WTC11 (cell line): ENCODE measurements at regions not wholly inside any gene's neighbourhood (a gene's known extent, or its start where the extent isn't known, plus 50 kb on each side); places are given as distances from the start of the nearest gene placed in this dataset.

ENCODE experiments used
- ATAC-seq: fragments of 200-7000 bp; cut with Tn5 transposase; 2 replicates; pipeline ENCODE4 v1.10.0; 2021; ENCODE audit warnings: mild to moderate bottlenecking, moderate library complexity
- CTCF ChIA-PET: fragments of 300-600 bp; sonication (Branson Sonifier 250); formaldehyde crosslinking; loops from one replicate; lab custom pipeline; 2021; ENCODE audit warnings: antibody characterized with exemption; lab: Charles Lee
- POLR2A ChIA-PET: fragments of 350-600 bp; sonication (Branson Sonifier 250); formaldehyde crosslinking; loops from one replicate; lab custom pipeline; 2021; ENCODE audit warnings: antibody characterized with exemption; lab: Charles Lee
- DNase-seq: peaks from one replicate; pipeline ENCODE4 v3.0.0; 2021; ENCODE audit warnings: low spot score
- H3K27ac Mint-ChIP-seq: 2 replicates; pipeline ENCODE4 v1.8.0; 2021; ENCODE audit warnings: mixed read lengths
- H3K27me3 Mint-ChIP-seq: 2 replicates; pipeline ENCODE4 v1.8.0; 2021; ENCODE audit warnings: low read depth, mild to moderate bottlenecking, moderate library complexity, mixed read lengths
- H3K36me3 Mint-ChIP-seq: 2 replicates; pipeline ENCODE4 v1.8.0; 2021; ENCODE audit warnings: mixed read lengths
- H3K4me1 Mint-ChIP-seq: 2 replicates; pipeline ENCODE4 v1.8.0; 2022; ENCODE audit warnings: mixed read lengths
- H3K4me3 Mint-ChIP-seq: 2 replicates; pipeline ENCODE4 v1.8.0; 2021; ENCODE audit warnings: mild to moderate bottlenecking, moderate library complexity, mixed read lengths
- H3K9me3 Mint-ChIP-seq: 2 replicates; pipeline ENCODE4 v1.8.0; 2021; ENCODE audit warnings: mixed read lengths
- AR ChIP-seq: fragments of 250-450 bp; sonication (Bioruptor Pico); IDR thresholded peaks from 2 replicates; pipeline ENCODE4 v1.9.0; 2021; ENCODE audit warnings: mild to moderate bottlenecking
- ATF3 ChIP-seq: sonication (generic); formaldehyde crosslinking; conservative IDR thresholded peaks from 2 replicates; pipeline ENCODE4 v1.8.1; 2022; ENCODE audit warnings: mild to moderate bottlenecking, missing genetic modification reagents
- CTCF ChIP-seq: fragments of 200-600 bp; IDR thresholded peaks from 2 replicates; pipeline ENCODE4 v1.8.0; 2022; ENCODE audit warnings: antibody characterized with exemption
- E2F4 ChIP-seq: sonication (generic); formaldehyde crosslinking; IDR thresholded peaks from 2 replicates; pipeline ENCODE4 v1.8.1; 2022; ENCODE audit warnings: low read depth, mild to moderate bottlenecking, moderate library complexity, missing genetic modification reagents, borderline replicate concordance
- ERG ChIP-seq: fragments of 250-450 bp; sonication (Bioruptor Pico); IDR thresholded peaks from 2 replicates; pipeline ENCODE4 v1.8.0; 2021; ENCODE audit warnings: mild to moderate bottlenecking
- ESRRA ChIP-seq: sonication (generic); formaldehyde crosslinking; IDR thresholded peaks from 2 replicates; pipeline ENCODE4 v1.8.1; 2022; ENCODE audit warnings: mild to moderate bottlenecking, missing genetic modification reagents, borderline replicate concordance
- FOXK1 ChIP-seq: sonication (generic); formaldehyde crosslinking; IDR thresholded peaks from 2 replicates; pipeline ENCODE4 v1.8.0; 2022; ENCODE audit warnings: mild to moderate bottlenecking, moderate library complexity, missing genetic modification reagents
- IRF1 ChIP-seq: sonication (generic); formaldehyde crosslinking; IDR thresholded peaks from 2 replicates; pipeline ENCODE4 v1.8.0; 2023; ENCODE audit warnings: missing genetic modification reagents
- JAZF1 ChIP-seq: fragments of 250-450 bp; sonication (Bioruptor Pico); IDR thresholded peaks from 2 replicates; pipeline ENCODE4 v1.9.0; 2021; ENCODE audit warnings: moderate library complexity, mild to moderate bottlenecking, inconsistent platforms
- NFATC4 ChIP-seq: fragments of 250-450 bp; sonication (Bioruptor Pico); IDR thresholded peaks from 2 replicates; pipeline ENCODE4 v1.9.0; 2021; ENCODE audit warnings: mild to moderate bottlenecking
- OVOL2 ChIP-seq: fragments of 250-450 bp; sonication (Bioruptor Pico); IDR thresholded peaks from 2 replicates; pipeline ENCODE4 v1.9.0; 2021; ENCODE audit warnings: mild to moderate bottlenecking, borderline replicate concordance
- PRRX2 ChIP-seq: fragments of 250-450 bp; sonication (Bioruptor Pico); IDR thresholded peaks from 2 replicates; pipeline ENCODE4 v1.8.0; 2021; ENCODE audit warnings: mild to moderate bottlenecking
- RORB ChIP-seq: fragments of 250-450 bp; sonication (Bioruptor Pico); IDR thresholded peaks from 2 replicates; pipeline ENCODE4 v1.9.0; 2021; ENCODE audit warnings: mild to moderate bottlenecking
- SMAD3 ChIP-seq: sonication (generic); formaldehyde crosslinking; IDR thresholded peaks from 2 replicates; pipeline ENCODE4 v1.8.0; 2022; ENCODE audit warnings: missing genetic modification reagents, mild to moderate bottlenecking, borderline replicate concordance
- SMAD4 ChIP-seq: sonication (generic); formaldehyde crosslinking; IDR thresholded peaks from 2 replicates; pipeline ENCODE4 v1.8.0; 2022; ENCODE audit warnings: mild to moderate bottlenecking, missing genetic modification reagents
- TP53 ChIP-seq: sonication (generic); formaldehyde crosslinking; IDR thresholded peaks from 2 replicates; pipeline ENCODE4 v1.8.1; 2023; ENCODE audit warnings: mild to moderate bottlenecking, missing genetic modification reagents
- USF1 ChIP-seq: sonication (generic); formaldehyde crosslinking; IDR thresholded peaks from 2 replicates; pipeline ENCODE4 v1.8.0; 2022; ENCODE audit warnings: mild to moderate bottlenecking, missing genetic modification reagents
- ZNF416 ChIP-seq: fragments of 250-450 bp; sonication (Bioruptor Pico); IDR thresholded peaks from 2 replicates; pipeline ENCODE4 v1.9.0; 2021; ENCODE audit warnings: mild to moderate bottlenecking, inconsistent platforms
- ZNF532 ChIP-seq: fragments of 250-450 bp; sonication (Bioruptor Pico); IDR thresholded peaks from 2 replicates; pipeline ENCODE4 v1.9.0; 2021; ENCODE audit warnings: mild to moderate bottlenecking, borderline replicate concordance

GRCh38 chr18:45370255-45371010 is 244.8 kb upstream of the SLC14A2 start:
- POLR2A ChIA-PET = no interaction called here
- H3K4me1 Mint-ChIP-seq = peaks cover 10% of the 10 kb centered on the region
- TF ChIP-seq USF1 (CRISPR knock-in tag) (no peak), AR (CRISPR knock-in tag) (no peak), SMAD3 (CRISPR knock-in tag) (no peak), SMAD4 (CRISPR knock-in tag) (no peak), E2F4 (CRISPR knock-in tag) (no peak), OVOL2 (CRISPR knock-in tag) (no peak), ZNF532 (CRISPR knock-in tag) (no peak), ESRRA (CRISPR knock-in tag) (no peak), TP53 (no peak)
- CTCF ChIA-PET = no interaction called here
- no peaks in the 10 kb centered on the region for H3K9me3 Mint-ChIP-seq
- no peaks in the 10 kb centered on the region for H3K27me3 Mint-ChIP-seq
- H3K36me3 Mint-ChIP-seq = no peaks in the 10 kb centered on the region
- DNase-seq (no peak), ATAC-seq (peak; percentile 41; the same call in 1 of the 2 replicates)
- no peak overlapping the region for H3K27ac Mint-ChIP-seq
- no peak overlapping the region for H3K4me3 Mint-ChIP-seq

GRCh38 chr18:45373286-45373880 is 241.9 kb upstream of the SLC14A2 start:
- Mint-ChIP-seq H3K27me3 (no peaks in the 10 kb centered on the region), H3K4me3 (no peak overlapping the region), H3K27ac (no peak overlapping the region), H3K4me1 (peaks cover 6% of the 10 kb centered on the region), H3K9me3 (no peaks in the 10 kb centered on the region), H3K36me3 (no peaks in the 10 kb centered on the region)
- ChIA-PET POLR2A (no interaction called here), CTCF (no interaction called here)
- ATAC-seq (no peak), DNase-seq (no peak)
- no peak for TF ChIP-seq ATF3 (CRISPR knock-in tag)
- TF ChIP-seq E2F4 (CRISPR knock-in tag) = no peak
- TF ChIP-seq ERG = no peak
- TF ChIP-seq PRRX2 = no peak
- TF ChIP-seq FOXK1 (CRISPR knock-in tag) = no peak
- no peak for TF ChIP-seq JAZF1 (CRISPR knock-in tag)
- no peak for TF ChIP-seq ZNF416 (CRISPR knock-in tag)
- no peak for TF ChIP-seq IRF1 (CRISPR knock-in tag)
- no peak for TF ChIP-seq NFATC4 (CRISPR knock-in tag)
- TF ChIP-seq CTCF = no peak
- TF ChIP-seq RORB (CRISPR knock-in tag) = no peak
